ENCODE measurements at regions not wholly inside any gene's neighbourhood (a gene's known extent, or its start where the extent isn't known, plus 50 kb on each side); places are given as distances from the start of the nearest gene placed in this dataset.

- TF ChIP-seq CTCF (conservative IDR thresholded peaks at IDR 0.05 in 1 of 2, IDR thresholded peaks at IDR 0.05 in 1 of 2; ENCODE audit: low read depth in 1 of 2, low read length in 2 of 2) = no peak
- TF ChIP-seq EZH2 (IDR thresholded peaks at IDR 0.05; ENCODE audit: low read length, missing control alignments) = no peak
These were observed 107.9 kb upstream of the GZMB start for GRCh38 chr14:24741871-24742270.

All from fibroblast of lung (primary cell).